ENCODE measurements at regions not wholly inside any gene's neighbourhood (a gene's known extent, or its start where the extent isn't known, plus 50 kb on each side); places are given as distances from the start of the nearest gene placed in this dataset.

DNA sequence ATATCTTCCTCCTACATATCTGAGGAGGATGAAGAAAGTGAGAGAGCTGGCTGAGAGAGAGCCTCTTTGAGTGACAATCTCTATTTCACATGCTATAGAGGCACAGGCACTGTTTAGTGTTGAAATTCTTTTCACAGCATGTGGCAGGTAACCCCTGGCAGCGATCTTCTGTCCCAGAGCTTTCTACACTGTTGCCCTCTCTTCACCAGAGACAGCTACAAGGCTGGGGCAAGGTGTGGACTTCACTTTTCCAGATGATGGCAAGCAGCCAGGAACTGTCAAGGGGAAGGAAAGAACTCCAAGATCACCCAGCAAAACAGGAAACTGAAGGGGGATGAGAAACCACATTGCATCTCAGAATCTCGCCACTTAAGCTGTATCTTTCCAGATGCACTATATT is 205.2 kb downstream of the CAAP1 start:
- H3K27me3 Mint-ChIP-seq = peaks cover 24% of the 10 kb centered on the region
- no peak overlapping the region for H3K4me3 ChIP-seq (ENCODE audit: low read length)
- intact Hi-C loops (cut with DNase I, micrococcal nuclease) = no loop called here
- no peak for ATAC-seq (ENCODE audit: poor library complexity)
- TF ChIP-seq, protein P1, sequence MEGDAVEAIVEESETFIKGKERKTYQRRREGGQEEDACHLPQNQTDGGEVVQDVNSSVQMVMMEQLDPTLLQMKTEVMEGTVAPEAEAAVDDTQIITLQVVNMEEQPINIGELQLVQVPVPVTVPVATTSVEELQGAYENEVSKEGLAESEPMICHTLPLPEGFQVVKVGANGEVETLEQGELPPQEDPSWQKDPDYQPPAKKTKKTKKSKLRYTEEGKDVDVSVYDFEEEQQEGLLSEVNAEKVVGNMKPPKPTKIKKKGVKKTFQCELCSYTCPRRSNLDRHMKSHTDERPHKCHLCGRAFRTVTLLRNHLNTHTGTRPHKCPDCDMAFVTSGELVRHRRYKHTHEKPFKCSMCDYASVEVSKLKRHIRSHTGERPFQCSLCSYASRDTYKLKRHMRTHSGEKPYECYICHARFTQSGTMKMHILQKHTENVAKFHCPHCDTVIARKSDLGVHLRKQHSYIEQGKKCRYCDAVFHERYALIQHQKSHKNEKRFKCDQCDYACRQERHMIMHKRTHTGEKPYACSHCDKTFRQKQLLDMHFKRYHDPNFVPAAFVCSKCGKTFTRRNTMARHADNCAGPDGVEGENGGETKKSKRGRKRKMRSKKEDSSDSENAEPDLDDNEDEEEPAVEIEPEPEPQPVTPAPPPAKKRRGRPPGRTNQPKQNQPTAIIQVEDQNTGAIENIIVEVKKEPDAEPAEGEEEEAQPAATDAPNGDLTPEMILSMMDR (IDR thresholded peaks at IDR 0.05) = no peak
- CTCF ChIA-PET = no interaction called here
- no peaks in the 10 kb centered on the region for H3K9me3 ChIP-seq (ENCODE audit: control insufficient read depth in 1 of 2, insufficient read depth in 1 of 2, low read length in 2 of 2)
- H3K27ac Mint-ChIP-seq = no peak overlapping the region
- H3K36me3 ChIP-seq (ENCODE audit: insufficient read depth, low read length) = no peaks in the 10 kb centered on the region
- no peak overlapping the region for H3K4me3 Mint-ChIP-seq
- no peaks in the 10 kb centered on the region for H3K4me1 Mint-ChIP-seq (ENCODE audit: low read depth)
- DNase-seq = no peak
- no peaks in the 10 kb centered on the region for H3K9me3 Mint-ChIP-seq
- POLR2A ChIA-PET = no interaction called here
- no peaks in the 10 kb centered on the region for H3K27me3 ChIP-seq (ENCODE audit: control insufficient read depth in 1 of 2, insufficient read depth in 2 of 2, low read length in 2 of 2)
- H3K4me1 ChIP-seq (ENCODE audit: insufficient read depth, low read length) = no peaks in the 10 kb centered on the region
- H3K27ac ChIP-seq (ENCODE audit: low read depth in 1 of 2, low read length in 2 of 2) = no peak overlapping the region
- H3K36me3 Mint-ChIP-seq (ENCODE audit: low read depth) = no peaks in the 10 kb centered on the region

GRCh38 chr9:26685818-26686217 is 206.8 kb downstream of the CAAP1 start:
- H3K9me3 ChIP-seq (ENCODE audit: control insufficient read depth in 1 of 2, insufficient read depth in 1 of 2, low read length in 2 of 2) = no peaks in the 10 kb centered on the region
- no peaks in the 10 kb centered on the region for H3K36me3 Mint-ChIP-seq (ENCODE audit: low read depth)
- intact Hi-C loops (cut with DNase I, micrococcal nuclease) = no loop called here
- peaks cover 24% of the 10 kb centered on the region for H3K27me3 Mint-ChIP-seq
- no peak overlapping the region for H3K27ac Mint-ChIP-seq
- TF ChIP-seq, protein P1 (IDR thresholded peaks at IDR 0.05) = no peak
- H3K4me3 Mint-ChIP-seq = no peak overlapping the region
- no peaks in the 10 kb centered on the region for H3K27me3 ChIP-seq (ENCODE audit: control insufficient read depth in 1 of 2, insufficient read depth in 2 of 2, low read length in 2 of 2)
- no peaks in the 10 kb centered on the region for H3K4me1 Mint-ChIP-seq (ENCODE audit: low read depth)
- no peaks in the 10 kb centered on the region for H3K9me3 Mint-ChIP-seq
- no peak overlapping the region for H3K4me3 ChIP-seq (ENCODE audit: low read length)
- H3K27ac ChIP-seq (ENCODE audit: low read depth in 1 of 2, low read length in 2 of 2) = no peak overlapping the region
- ChIA-PET CTCF (no interaction called here), POLR2A (no interaction called here)
- no peaks in the 10 kb centered on the region for H3K4me1 ChIP-seq (ENCODE audit: insufficient read depth, low read length)
- DNase-seq (no peak), ATAC-seq (ENCODE audit: poor library complexity) (no peak)
- H3K36me3 ChIP-seq (ENCODE audit: insufficient read depth, low read length) = no peaks in the 10 kb centered on the region

DNA sequence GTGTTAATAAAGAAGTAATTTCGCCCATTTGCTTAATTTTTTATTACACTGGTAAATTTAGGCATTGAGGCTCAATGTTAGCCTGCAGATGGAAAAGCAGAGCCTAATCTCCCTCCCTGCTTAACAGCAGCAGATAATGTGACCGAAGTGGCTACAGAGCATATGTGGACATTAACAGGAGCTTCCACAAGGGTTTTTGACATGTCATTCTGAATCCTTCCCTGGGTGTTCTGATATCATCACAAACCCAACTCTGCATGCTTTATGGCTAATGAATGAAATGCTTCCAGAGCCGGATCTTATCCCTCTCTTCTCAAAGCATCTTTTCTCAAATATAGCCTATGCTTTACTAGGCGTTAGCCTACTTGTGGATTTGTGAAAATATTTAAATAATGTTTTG is 208.6 kb downstream of the CAAP1 start:
- intact Hi-C loops (cut with DNase I, micrococcal nuclease) = no loop called here

More for the DNA sequence above, 208.6 kb downstream of the CAAP1 start:
- H3K27ac ChIP-seq (ENCODE audit: low read depth in 1 of 2, low read length in 2 of 2) = no peak overlapping the region
- H3K27ac Mint-ChIP-seq = no peak overlapping the region
- CTCF ChIA-PET = no interaction called here
- H3K9me3 Mint-ChIP-seq = no peaks in the 10 kb centered on the region
- TF ChIP-seq, protein P1 (IDR thresholded peaks at IDR 0.05) = no peak
- DNase-seq (no peak), ATAC-seq (ENCODE audit: poor library complexity) (no peak)
- no peaks in the 10 kb centered on the region for H3K4me1 Mint-ChIP-seq (ENCODE audit: low read depth)
- no peak overlapping the region for H3K4me3 ChIP-seq (ENCODE audit: low read length)
- H3K36me3 Mint-ChIP-seq (ENCODE audit: low read depth) = no peaks in the 10 kb centered on the region
- POLR2A ChIA-PET = no interaction called here
- no peaks in the 10 kb centered on the region for H3K36me3 ChIP-seq (ENCODE audit: insufficient read depth, low read length)
- H3K4me1 ChIP-seq (ENCODE audit: insufficient read depth, low read length) = no peaks in the 10 kb centered on the region
- no peaks in the 10 kb centered on the region for H3K27me3 ChIP-seq (ENCODE audit: control insufficient read depth in 1 of 2, insufficient read depth in 2 of 2, low read length in 2 of 2)
- H3K4me3 Mint-ChIP-seq = no peak overlapping the region
- H3K9me3 ChIP-seq (ENCODE audit: control insufficient read depth in 1 of 2, insufficient read depth in 1 of 2, low read length in 2 of 2) = no peaks in the 10 kb centered on the region
- peaks cover 18% of the 10 kb centered on the region for H3K27me3 Mint-ChIP-seq

Measured in CD4-positive, alpha-beta T cell (primary cell).